ENCODE measurements at regions not wholly inside any gene's neighbourhood (a gene's known extent, or its start where the extent isn't known, plus 50 kb on each side); places are given as distances from the start of the nearest gene placed in this dataset.

GRCh38 chr6:126419901-126420300 lies 80.0 kb downstream of the CENPW start:
- no peak overlapping the region for H3K4me3 ChIP-seq
- no peaks in the 10 kb centered on the region for H3K4me1 ChIP-seq
- DNase-seq: no peak
- H3K27ac ChIP-seq: no peak overlapping the region
- H3K36me3 ChIP-seq: no peaks in the 10 kb centered on the region
- peaks cover 0 to 9% (median 0%) of the 10 kb centered on the region in 8 donors for H3K9me3 ChIP-seq
- TF ChIP-seq POLR2AphosphoS5 (IDR thresholded peaks at IDR 0.05): no peak
- no peak for TF ChIP-seq CTCF (IDR thresholded peaks at IDR 0.05 in 8 of 11, conservative IDR thresholded peaks at IDR 0.05 in 3 of 11)
- TF ChIP-seq POLR2A (IDR thresholded peaks at IDR 0.05): no peak
- intact Hi-C loops (cut with DNase I; ENCODE audit: low total_unique reads): no loop called here
- no peaks in the 10 kb centered on the region for H3K27me3 ChIP-seq (replicated peaks in 1 of 7)

GRCh38 chr6:126422912-126423311 lies 83.0 kb downstream of the CENPW start:
- no peaks in the 10 kb centered on the region for H3K27me3 ChIP-seq (replicated peaks in 1 of 7)
- intact Hi-C loops (cut with DNase I; ENCODE audit: low total_unique reads): no loop called here
- H3K27ac ChIP-seq: no peak overlapping the region
- TF ChIP-seq POLR2AphosphoS5 (IDR thresholded peaks at IDR 0.05) (no peak), POLR2A (IDR thresholded peaks at IDR 0.05) (no peak), CTCF (IDR thresholded peaks at IDR 0.05 in 8 of 11, conservative IDR thresholded peaks at IDR 0.05 in 3 of 11) (no peak)
- H3K36me3 ChIP-seq: no peaks in the 10 kb centered on the region
- no peak overlapping the region for H3K4me3 ChIP-seq
- 48 to 64% (median 54%) methylated on average over 2 of the region's 2 CpGs for WGBS, 5 donors
- DNase-seq: no peak
- no peaks in the 10 kb centered on the region for H3K9me3 ChIP-seq
- H3K4me1 ChIP-seq: no peaks in the 10 kb centered on the region

GRCh38 chr6:126427713-126428112 lies 87.8 kb downstream of the CENPW start:
- 67 to 84% (median 71%) methylated on average over 3 of the region's 3 CpGs for WGBS, 5 donors
- no peak for DNase-seq
- Histone ChIP-seq H3K4me1 (no peaks in the 10 kb centered on the region), H3K36me3 (no peaks in the 10 kb centered on the region), H3K27ac (no peak overlapping the region), H3K4me3 (no peak overlapping the region), H3K27me3 (replicated peaks in 1 of 7) (no peaks in the 10 kb centered on the region), H3K9me3 (no peaks in the 10 kb centered on the region)
- intact Hi-C loops (cut with DNase I; ENCODE audit: low total_unique reads): no loop called here
- TF ChIP-seq CTCF (IDR thresholded peaks at IDR 0.05 in 8 of 11, conservative IDR thresholded peaks at IDR 0.05 in 3 of 11) (no peak), POLR2A (IDR thresholded peaks at IDR 0.05) (no peak), POLR2AphosphoS5 (IDR thresholded peaks at IDR 0.05) (no peak)

- Histone ChIP-seq H3K9me3 (no peaks in the 10 kb centered on the region), H3K27me3 (replicated peaks in 1 of 7) (no peaks in the 10 kb centered on the region), H3K4me3 (no peak overlapping the region), H3K4me1 (no peaks in the 10 kb centered on the region), H3K27ac (no peak overlapping the region), H3K36me3 (no peaks in the 10 kb centered on the region)
- TF ChIP-seq POLR2A (IDR thresholded peaks at IDR 0.05) (no peak), CTCF (IDR thresholded peaks at IDR 0.05 in 8 of 11, conservative IDR thresholded peaks at IDR 0.05 in 3 of 11) (no peak)
- no peak for DNase-seq
- intact Hi-C loops (cut with DNase I; ENCODE audit: low total_unique reads): no loop called here
- 79 to 89% (median 87%) methylated on average over 1 of the region's 1 CpG for WGBS, 5 donors
These were observed 90.0 kb downstream of the CENPW start for GRCh38 chr6:126429866-126430265.

All from spleen (tissue), 11 donors.